SIG-M5 (cell line): ENCODE measurements at regions not wholly inside any gene's neighbourhood (a gene's known extent, or its start where the extent isn't known, plus 50 kb on each side); places are given as distances from the start of the nearest gene placed in this dataset.
"Not testable (repeated sequence)": the region's sequence is repeated elsewhere in the genome, so short reads cannot be mapped to it uniquely, and the experiment has no call there.

Source experiments
- DNase-seq: peaks from one replicate; lab custom pipeline; 2025; lab: John Stamatoyannopoulos, UW

- DNase-seq, result no peak
These were observed 87.9 kb downstream of the PHLDA1 start for GRCh38 chr12:75943730-75944096.

- DNase-seq, result not testable (repeated sequence)
These were observed 89.9 kb downstream of the PHLDA1 start for GRCh38 chr12:75941661-75942060.

- no peak for DNase-seq
These were observed 92.4 kb downstream of the PHLDA1 start for GRCh38 chr12:75939016-75939642.

GRCh38 chr12:75938189-75938588 is 93.4 kb downstream of the PHLDA1 start:
- DNase-seq, result no peak

GRCh38 chr12:75937486-75937885 is 94.1 kb downstream of the PHLDA1 start:
- DNase-seq, result no peak

GRCh38 chr12:75936515-75937440 is 94.8 kb downstream of the PHLDA1 start:
- no peak for DNase-seq

- DNase-seq, result no peak
These were observed 95.9 kb downstream of the PHLDA1 start for GRCh38 chr12:75935539-75936242.

GRCh38 chr12:75933101-75933500 is 98.5 kb downstream of the PHLDA1 start:
- no peak for DNase-seq

- DNase-seq, result no peak
These were observed 99.3 kb downstream of the PHLDA1 start for GRCh38 chr12:75932241-75932640.

GRCh38 chr12:75923964-75924666 is 107.5 kb downstream of the PHLDA1 start:
- DNase-seq, result no peak

GRCh38 chr12:75922944-75923642 is 108.5 kb downstream of the PHLDA1 start:
- no peak for DNase-seq

- no peak for DNase-seq
These were observed 109.8 kb downstream of the PHLDA1 start for GRCh38 chr12:75921622-75922289.

GRCh38 chr12:75917715-75918114 is 113.9 kb downstream of the PHLDA1 start:
- no peak for DNase-seq

GRCh38 chr12:75917083-75917482 is 114.5 kb downstream of the PHLDA1 start:
- no peak for DNase-seq

GRCh38 chr12:75913502-75914351 is 117.8 kb downstream of the PHLDA1 start:
- DNase-seq, result no peak

GRCh38 chr12:75909714-75910656 is 121.6 kb downstream of the PHLDA1 start:
- no peak for DNase-seq

GRCh38 chr12:75908961-75909605 is 122.5 kb downstream of the PHLDA1 start:
- DNase-seq, result no peak

- DNase-seq, result no peak
These were observed 125.7 kb downstream of the PHLDA1 start for GRCh38 chr12:75905922-75906321.
